ENCODE measurements at regions not wholly inside any gene's neighbourhood (a gene's known extent, or its start where the extent isn't known, plus 50 kb on each side); places are given as distances from the start of the nearest gene placed in this dataset.

DNA sequence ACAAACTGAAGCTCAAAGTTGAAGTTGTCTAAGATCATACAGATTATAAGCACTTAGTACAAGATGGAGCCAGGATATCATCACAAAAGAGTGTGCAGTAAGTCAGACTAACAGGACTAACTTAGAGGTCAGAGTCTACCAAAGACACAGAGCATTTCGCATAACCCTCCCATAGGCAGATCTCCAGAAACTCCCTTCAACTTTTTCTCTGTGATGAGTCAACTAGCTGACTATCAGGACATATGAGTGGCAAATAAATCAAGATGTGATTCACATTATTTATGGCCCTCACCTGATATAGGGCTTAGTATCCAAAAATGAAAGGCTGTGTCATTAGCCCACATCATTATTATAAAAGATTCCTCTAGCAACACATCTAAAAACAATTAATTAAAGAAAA lies 484.6 kb downstream of the GALC start:
- TF ChIP-seq, protein P1, sequence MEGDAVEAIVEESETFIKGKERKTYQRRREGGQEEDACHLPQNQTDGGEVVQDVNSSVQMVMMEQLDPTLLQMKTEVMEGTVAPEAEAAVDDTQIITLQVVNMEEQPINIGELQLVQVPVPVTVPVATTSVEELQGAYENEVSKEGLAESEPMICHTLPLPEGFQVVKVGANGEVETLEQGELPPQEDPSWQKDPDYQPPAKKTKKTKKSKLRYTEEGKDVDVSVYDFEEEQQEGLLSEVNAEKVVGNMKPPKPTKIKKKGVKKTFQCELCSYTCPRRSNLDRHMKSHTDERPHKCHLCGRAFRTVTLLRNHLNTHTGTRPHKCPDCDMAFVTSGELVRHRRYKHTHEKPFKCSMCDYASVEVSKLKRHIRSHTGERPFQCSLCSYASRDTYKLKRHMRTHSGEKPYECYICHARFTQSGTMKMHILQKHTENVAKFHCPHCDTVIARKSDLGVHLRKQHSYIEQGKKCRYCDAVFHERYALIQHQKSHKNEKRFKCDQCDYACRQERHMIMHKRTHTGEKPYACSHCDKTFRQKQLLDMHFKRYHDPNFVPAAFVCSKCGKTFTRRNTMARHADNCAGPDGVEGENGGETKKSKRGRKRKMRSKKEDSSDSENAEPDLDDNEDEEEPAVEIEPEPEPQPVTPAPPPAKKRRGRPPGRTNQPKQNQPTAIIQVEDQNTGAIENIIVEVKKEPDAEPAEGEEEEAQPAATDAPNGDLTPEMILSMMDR (IDR thresholded peaks at IDR 0.05): no peak
- no peak for TF ChIP-seq POLR2A (IDR thresholded peaks at IDR 0.05)

Data from esophagus squamous epithelium (tissue), 4 donors.